ENCODE measurements at regions not wholly inside any gene's neighbourhood (a gene's known extent, or its start where the extent isn't known, plus 50 kb on each side); places are given as distances from the start of the nearest gene placed in this dataset.
A peak's percentile ranks its signal among the peaks of the same experiment; 100 is the strongest.
"Not testable (repeated sequence)": the region's sequence is repeated elsewhere in the genome, so short reads cannot be mapped to it uniquely, and the experiment has no call there.

GRCh38 chr10:128578766-128579165, 452.5 kb upstream of the MKI67 start:
- H3F3A ChIP-seq (ENCODE audit: low read depth): no peaks in the 10 kb centered on the region
- no peaks in the 10 kb centered on the region for H4K20me1 ChIP-seq (ENCODE audit: low read depth)
- peak overlapping the region; percentile 55 for H3K27ac Mint-ChIP-seq
- no peaks in the 10 kb centered on the region for H3K27me3 ChIP-seq
- peaks cover 3% of the 10 kb centered on the region for H3K9me3 Mint-ChIP-seq
- H3K36me3 Mint-ChIP-seq: no peaks in the 10 kb centered on the region
- no peak for TF ChIP-seq CTCF (IDR thresholded peaks at IDR 0.05)
- TF ChIP-seq EZH2phosphoT487 (IDR thresholded peaks at IDR 0.05): no peak
- TF ChIP-seq EZH2 (IDR thresholded peaks at IDR 0.05): no peak
- no peak overlapping the region for H3K4me2 ChIP-seq
- H3K79me2 ChIP-seq (ENCODE audit: low read depth): no peaks in the 10 kb centered on the region
- H2AFZ ChIP-seq (replicated peaks): peak overlapping the region; percentile 73
- H3K27me3 Mint-ChIP-seq (ENCODE audit: insufficient read depth, low read depth): peaks cover 8% of the 10 kb centered on the region
- H3K9me3 ChIP-seq (ENCODE audit: low read depth): no peaks in the 10 kb centered on the region
- H3K4me1 Mint-ChIP-seq: peaks cover 29% of the 10 kb centered on the region
- no peak overlapping the region for H3K4me3 Mint-ChIP-seq
- no peak overlapping the region for H3K27ac ChIP-seq
- H3K4me3 ChIP-seq: no peak overlapping the region
- no peak for DNase-seq (ENCODE audit: low spot score)
- H3K9ac ChIP-seq: no peak overlapping the region
- peaks cover 16% of the 10 kb centered on the region for H3K4me1 ChIP-seq
- H3K36me3 ChIP-seq: no peaks in the 10 kb centered on the region

- H3K4me1 ChIP-seq: peaks cover 16% of the 10 kb centered on the region
- Mint-ChIP-seq H3K27me3 (ENCODE audit: insufficient read depth, low read depth) (peaks cover 8% of the 10 kb centered on the region), H3K36me3 (no peaks in the 10 kb centered on the region), H3K4me1 (peaks cover 25% of the 10 kb centered on the region), H3K27ac (peak overlapping the region; percentile 55), H3K4me3 (no peak overlapping the region), H3K9me3 (peaks cover 3% of the 10 kb centered on the region)
- no peaks in the 10 kb centered on the region for H3K79me2 ChIP-seq (ENCODE audit: low read depth)
- no peaks in the 10 kb centered on the region for H3F3A ChIP-seq (ENCODE audit: low read depth)
- H3K4me2 ChIP-seq: peak overlapping the region; percentile 23
- H3K27ac ChIP-seq: no peak overlapping the region
- no peak for TF ChIP-seq EZH2 (IDR thresholded peaks at IDR 0.05)
- TF ChIP-seq CTCF (IDR thresholded peaks at IDR 0.05): no peak
- no peak for TF ChIP-seq EZH2phosphoT487 (IDR thresholded peaks at IDR 0.05)
- H3K9me3 ChIP-seq (ENCODE audit: low read depth): no peaks in the 10 kb centered on the region
- peak; percentile 46 for DNase-seq (ENCODE audit: low spot score)
- H3K9ac ChIP-seq: no peak overlapping the region
- peak overlapping the region; percentile 73 for H2AFZ ChIP-seq (replicated peaks)
- no peaks in the 10 kb centered on the region for H3K36me3 ChIP-seq
- H3K27me3 ChIP-seq: no peaks in the 10 kb centered on the region
- no peaks in the 10 kb centered on the region for H4K20me1 ChIP-seq (ENCODE audit: low read depth)
- no peak overlapping the region for H3K4me3 ChIP-seq
These were observed 453.1 kb upstream of the MKI67 start for GRCh38 chr10:128579280-128579865.

GRCh38 chr10:128579901-128580300, 453.7 kb upstream of the MKI67 start:
- Histone ChIP-seq H3K27ac (no peak overlapping the region), H3K4me2 (peak overlapping the region; percentile 23), H3K9me3 (ENCODE audit: low read depth) (no peaks in the 10 kb centered on the region), H3F3A (ENCODE audit: low read depth) (no peaks in the 10 kb centered on the region), H3K9ac (no peak overlapping the region), H3K27me3 (no peaks in the 10 kb centered on the region), H4K20me1 (ENCODE audit: low read depth) (no peaks in the 10 kb centered on the region), H2AFZ (replicated peaks) (peak overlapping the region; percentile 23), H3K4me3 (no peak overlapping the region), H3K36me3 (no peaks in the 10 kb centered on the region), H3K4me1 (peaks cover 16% of the 10 kb centered on the region), H3K79me2 (ENCODE audit: low read depth) (no peaks in the 10 kb centered on the region)
- TF ChIP-seq EZH2phosphoT487 (IDR thresholded peaks at IDR 0.05) (no peak), EZH2 (IDR thresholded peaks at IDR 0.05) (no peak), CTCF (IDR thresholded peaks at IDR 0.05) (no peak)
- Mint-ChIP-seq H3K27ac (no peak overlapping the region), H3K27me3 (ENCODE audit: insufficient read depth, low read depth) (peaks cover 8% of the 10 kb centered on the region), H3K36me3 (no peaks in the 10 kb centered on the region), H3K4me1 (peaks cover 25% of the 10 kb centered on the region), H3K9me3 (peaks cover 3% of the 10 kb centered on the region), H3K4me3 (no peak overlapping the region)
- DNase-seq (ENCODE audit: low spot score): no peak

GRCh38 chr10:128583125-128583524, 456.9 kb upstream of the MKI67 start:
- not testable (repeated sequence) for H3K27ac Mint-ChIP-seq; H3K27me3 Mint-ChIP-seq (ENCODE audit: insufficient read depth, low read depth)

GRCh38 chr10:128586599-128586998, 460.4 kb upstream of the MKI67 start:
- H3K27me3 ChIP-seq; H3K79me2 ChIP-seq (ENCODE audit: low read depth); H3K36me3 Mint-ChIP-seq; H3K36me3 ChIP-seq; DNase-seq (ENCODE audit: low spot score); H3K27ac Mint-ChIP-seq; H3K27me3 Mint-ChIP-seq (ENCODE audit: insufficient read depth, low read depth); H3K4me3 Mint-ChIP-seq; H3K27ac ChIP-seq; H4K20me1 ChIP-seq (ENCODE audit: low read depth); H3K4me1 Mint-ChIP-seq; H2AFZ ChIP-seq (replicated peaks); H3K9me3 Mint-ChIP-seq; H3K4me1 ChIP-seq; H3K9ac ChIP-seq; H3K4me3 ChIP-seq; H3K9me3 ChIP-seq (ENCODE audit: low read depth); H3F3A ChIP-seq (ENCODE audit: low read depth); H3K4me2 ChIP-seq: not testable (repeated sequence)

More at GRCh38 chr10:128583125-128583524, 456.9 kb upstream of the MKI67 start:
- peaks cover 16% of the 10 kb centered on the region for H3K4me1 ChIP-seq
- not testable (repeated sequence) for H2AFZ ChIP-seq (replicated peaks); H3K4me3 ChIP-seq; H3K27ac ChIP-seq; H3K36me3 ChIP-seq; H3K79me2 ChIP-seq (ENCODE audit: low read depth); H3K36me3 Mint-ChIP-seq; H3K9me3 Mint-ChIP-seq; H3K4me3 Mint-ChIP-seq; H3K4me2 ChIP-seq; H3K9me3 ChIP-seq (ENCODE audit: low read depth); H3K9ac ChIP-seq; H3F3A ChIP-seq (ENCODE audit: low read depth); H4K20me1 ChIP-seq (ENCODE audit: low read depth); DNase-seq (ENCODE audit: low spot score); H3K27me3 ChIP-seq
- peaks cover 19% of the 10 kb centered on the region for H3K4me1 Mint-ChIP-seq
